ENCODE measurements at regions not wholly inside any gene's neighbourhood (a gene's known extent, or its start where the extent isn't known, plus 50 kb on each side); places are given as distances from the start of the nearest gene placed in this dataset.

GRCh38 chr19:46546194-46546896 lies 50.7 kb upstream of the PNMA8B start:
- no peak for TF ChIP-seq GATA1 (IDR thresholded peaks at IDR 0.05; ENCODE audit: low read depth, low read length)
- TF ChIP-seq POLR2A (IDR thresholded peaks at IDR 0.05; ENCODE audit: low read length): no peak
- DNase-seq: peak; percentile 16 to 24

GRCh38 chr19:46550684-46551083 lies 50.4 kb upstream of the CALM3 start:
- no peak for DNase-seq
- TF ChIP-seq POLR2A (IDR thresholded peaks at IDR 0.05; ENCODE audit: low read length) (no peak), GATA1 (IDR thresholded peaks at IDR 0.05; ENCODE audit: low read depth, low read length) (no peak)

GRCh38 chr19:46551164-46551563 lies 50.0 kb upstream of the CALM3 start:
- DNase-seq: no peak
- TF ChIP-seq POLR2A (IDR thresholded peaks at IDR 0.05; ENCODE audit: low read length) (no peak), GATA1 (IDR thresholded peaks at IDR 0.05; ENCODE audit: low read depth, low read length) (no peak)

Measured in erythroblast (primary cell).